ENCODE measurements at regions not wholly inside any gene's neighbourhood (a gene's known extent, or its start where the extent isn't known, plus 50 kb on each side); places are given as distances from the start of the nearest gene placed in this dataset.

DNA sequence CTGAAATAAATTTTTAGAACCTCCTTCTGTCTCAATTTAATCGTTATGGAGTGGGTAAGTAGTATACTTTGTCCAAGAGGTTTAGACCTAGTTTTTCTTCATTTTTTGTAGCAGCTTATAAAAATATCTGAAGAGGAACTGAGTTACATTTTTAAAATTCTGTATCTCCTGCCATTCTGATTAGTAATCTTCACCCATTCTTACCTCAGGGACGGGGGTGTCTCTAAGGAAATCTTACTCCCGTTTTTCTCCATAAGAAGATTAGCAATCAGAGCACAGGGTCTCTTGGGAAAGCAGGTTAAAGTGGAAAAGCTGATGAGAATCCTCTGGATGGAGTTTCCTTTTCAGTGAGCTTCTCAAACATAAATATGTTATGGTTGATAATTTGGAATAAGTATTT, 259.3 kb upstream of the FAM83B start:
- Histone ChIP-seq H3K9me2 (replicated peaks; ENCODE audit: control insufficient read depth, low read length) (no peaks in the 10 kb centered on the region), H3K4me2 (ENCODE audit: low read length) (no peak overlapping the region), H3K27me3 (ENCODE audit: control insufficient read depth, low read length) (no peaks in the 10 kb centered on the region), H3K27ac (ENCODE audit: low read depth, low read length) (no peak overlapping the region), H3K4me1 (ENCODE audit: control insufficient read depth, low read length) (no peaks in the 10 kb centered on the region), H3K79me2 (ENCODE audit: control insufficient read depth, low read length) (no peaks in the 10 kb centered on the region), H4K20me1 (ENCODE audit: control insufficient read depth, insufficient read depth, low read depth, low read length) (no peaks in the 10 kb centered on the region), H3K9me3 (ENCODE audit: control insufficient read depth, insufficient read depth, low read length) (no peaks in the 10 kb centered on the region), H3F3A (ENCODE audit: control insufficient read depth, insufficient read depth) (no peaks in the 10 kb centered on the region), H3K36me3 (ENCODE audit: control insufficient read depth, low read length) (no peaks in the 10 kb centered on the region), H3K4me3 (ENCODE audit: low read length) (no peak overlapping the region)
- TF ChIP-seq EZH2phosphoT487 (IDR thresholded peaks at IDR 0.05; ENCODE audit: borderline replicate concordance, low read length) (no peak), CTCF (IDR thresholded peaks at IDR 0.05; ENCODE audit: low read depth, low read length, poor library complexity, severe bottlenecking) (no peak)

- Histone ChIP-seq H3K9me2 (replicated peaks; ENCODE audit: control insufficient read depth, low read length) (no peaks in the 10 kb centered on the region), H3K27ac (ENCODE audit: low read depth, low read length) (no peak overlapping the region), H3K79me2 (ENCODE audit: control insufficient read depth, low read length) (no peaks in the 10 kb centered on the region), H3F3A (ENCODE audit: control insufficient read depth, insufficient read depth) (no peaks in the 10 kb centered on the region), H3K36me3 (ENCODE audit: control insufficient read depth, low read length) (no peaks in the 10 kb centered on the region), H3K27me3 (ENCODE audit: control insufficient read depth, low read length) (no peaks in the 10 kb centered on the region), H3K9me3 (ENCODE audit: control insufficient read depth, insufficient read depth, low read length) (no peaks in the 10 kb centered on the region), H4K20me1 (ENCODE audit: control insufficient read depth, insufficient read depth, low read depth, low read length) (no peaks in the 10 kb centered on the region), H3K4me3 (ENCODE audit: low read length) (no peak overlapping the region), H3K4me1 (ENCODE audit: control insufficient read depth, low read length) (no peaks in the 10 kb centered on the region), H3K4me2 (ENCODE audit: low read length) (no peak overlapping the region)
- TF ChIP-seq EZH2phosphoT487 (IDR thresholded peaks at IDR 0.05; ENCODE audit: borderline replicate concordance, low read length) (no peak), CTCF (IDR thresholded peaks at IDR 0.05; ENCODE audit: low read depth, low read length, poor library complexity, severe bottlenecking) (no peak)
Observed at GRCh38 chr6:54588176-54588575, 258.4 kb upstream of the FAM83B start.

- H3K27me3 ChIP-seq (ENCODE audit: control insufficient read depth, low read length) = no peaks in the 10 kb centered on the region
- TF ChIP-seq EZH2phosphoT487 (IDR thresholded peaks at IDR 0.05; ENCODE audit: borderline replicate concordance, low read length) = no peak
- no peak for TF ChIP-seq CTCF (IDR thresholded peaks at IDR 0.05; ENCODE audit: low read depth, low read length, poor library complexity, severe bottlenecking)
- H3K27ac ChIP-seq (ENCODE audit: low read depth, low read length) = no peak overlapping the region
- H3K79me2 ChIP-seq (ENCODE audit: control insufficient read depth, low read length) = no peaks in the 10 kb centered on the region
- H3K36me3 ChIP-seq (ENCODE audit: control insufficient read depth, low read length) = no peaks in the 10 kb centered on the region
- H3F3A ChIP-seq (ENCODE audit: control insufficient read depth, insufficient read depth) = no peaks in the 10 kb centered on the region
- no peaks in the 10 kb centered on the region for H4K20me1 ChIP-seq (ENCODE audit: control insufficient read depth, insufficient read depth, low read depth, low read length)
- H3K4me1 ChIP-seq (ENCODE audit: control insufficient read depth, low read length) = no peaks in the 10 kb centered on the region
- H3K9me2 ChIP-seq (replicated peaks; ENCODE audit: control insufficient read depth, low read length) = no peaks in the 10 kb centered on the region
- no peaks in the 10 kb centered on the region for H3K9me3 ChIP-seq (ENCODE audit: control insufficient read depth, insufficient read depth, low read length)
- H3K4me2 ChIP-seq (ENCODE audit: low read length) = no peak overlapping the region
- no peak overlapping the region for H3K4me3 ChIP-seq (ENCODE audit: low read length)
Observed at GRCh38 chr6:54595844-54596243, 250.7 kb upstream of the FAM83B start.

Data from DOHH2 (cell line).